Loucy (cell line): ENCODE measurements at regions not wholly inside any gene's neighbourhood (a gene's known extent, or its start where the extent isn't known, plus 50 kb on each side); places are given as distances from the start of the nearest gene placed in this dataset.

Experiments
- CTCF ChIP-seq: fragments of 200-600 bp; sonication (generic); conservative IDR thresholded peaks from 2 replicates; pipeline ENCODE4 v1.5.1; 2014; ENCODE audit warnings: mild to moderate bottlenecking, antibody characterized with exemption, low read length
- EZH2phosphoT487 ChIP-seq: fragments of 200-600 bp; IDR thresholded peaks from 2 replicates; pipeline ENCODE4 v1.6.1; 2018; ENCODE audit warnings: antibody characterized with exemption, mild to moderate bottlenecking, moderate library complexity, borderline replicate concordance

DNA sequence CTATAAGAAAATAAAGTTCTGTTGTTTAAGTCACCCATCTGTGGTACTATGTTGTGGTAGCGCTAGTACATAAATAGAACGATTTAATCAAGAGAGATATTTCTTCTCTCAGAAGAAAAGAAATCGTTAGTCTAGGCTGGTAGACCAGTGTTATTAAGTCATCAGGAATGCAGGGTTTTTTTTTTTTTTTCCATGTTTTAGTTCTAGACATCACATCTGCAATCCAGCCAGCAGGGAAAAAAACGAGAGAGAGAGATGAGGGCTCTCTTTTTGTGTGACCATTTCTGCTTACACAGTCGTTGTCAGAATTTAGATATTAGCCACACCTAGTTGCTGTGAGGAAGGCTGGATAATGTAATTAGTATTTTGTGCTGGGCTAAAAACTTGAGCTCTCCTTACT, 417.4 kb downstream of the TMA16 start:
- no peak for TF ChIP-seq CTCF
- TF ChIP-seq EZH2phosphoT487, result no peak
